Fibroblast of peridontal ligament (primary cell): ENCODE measurements at regions not wholly inside any gene's neighbourhood (a gene's known extent, or its start where the extent isn't known, plus 50 kb on each side); places are given as distances from the start of the nearest gene placed in this dataset.

Experiments used
- DNase-seq: peaks from one replicate; pipeline ENCODE4 v3.0.0-alpha.2; 2010; ENCODE audit errors: extremely low read depth

DNA sequence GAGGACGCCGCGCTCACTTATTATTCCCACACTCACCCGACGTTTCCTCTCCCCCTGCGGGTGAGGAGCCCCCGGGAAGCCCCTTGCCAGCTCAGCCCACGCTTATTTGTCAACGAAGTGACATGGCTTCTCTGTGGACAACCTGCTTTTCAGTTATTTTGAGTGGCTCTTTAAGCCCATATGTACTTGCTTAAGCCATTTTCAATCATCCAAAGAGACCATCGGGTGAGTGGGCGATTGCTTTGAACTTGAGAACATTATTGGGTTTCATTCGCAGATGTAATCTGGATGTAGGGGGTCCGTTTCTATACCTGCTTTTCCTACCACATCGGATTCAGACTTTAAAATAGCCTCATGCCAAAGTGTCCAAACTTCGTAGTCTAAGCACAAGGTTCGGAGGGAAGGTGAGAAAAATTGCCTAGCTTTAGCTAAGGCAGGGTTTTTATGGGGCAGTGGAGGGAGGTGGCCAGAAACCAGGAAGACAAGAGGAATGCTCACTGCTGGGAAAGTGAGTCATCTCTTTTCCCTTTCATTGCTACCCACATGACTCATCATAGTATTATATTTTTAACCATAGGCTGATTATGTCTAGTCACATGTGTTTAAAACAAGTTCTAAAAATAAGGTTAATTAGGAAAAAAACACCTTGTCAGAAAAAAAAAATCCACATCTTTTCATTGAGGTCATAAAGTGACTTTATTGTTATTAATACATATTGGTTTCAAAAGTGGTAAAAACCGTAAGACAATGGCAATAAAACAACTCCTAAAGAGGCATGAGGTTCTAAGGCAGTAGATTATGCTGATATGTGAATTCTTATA, 773.1 kb upstream of the NR2F2 start:
- DNase-seq: peak; percentile 91

DNA sequence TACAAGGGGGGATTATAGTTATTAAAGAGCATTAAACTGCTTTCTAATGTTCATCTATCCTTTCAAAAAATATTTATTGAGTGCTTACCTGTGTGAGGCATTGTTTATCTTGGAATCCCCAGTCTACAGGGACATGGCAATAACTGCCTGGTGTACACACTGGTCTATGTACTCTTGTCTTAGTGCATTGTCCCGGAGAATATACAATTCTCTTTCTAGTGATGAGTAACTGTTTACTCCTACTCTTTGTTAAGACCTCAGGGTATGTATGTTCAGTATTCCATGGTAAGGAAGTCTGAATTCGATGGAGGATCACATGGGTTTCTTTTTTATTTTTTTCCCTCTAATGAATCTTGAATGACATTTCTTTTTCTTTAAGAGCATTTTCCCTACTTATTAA, 772.4 kb upstream of the NR2F2 start:
- peak; percentile 8 for DNase-seq

DNA sequence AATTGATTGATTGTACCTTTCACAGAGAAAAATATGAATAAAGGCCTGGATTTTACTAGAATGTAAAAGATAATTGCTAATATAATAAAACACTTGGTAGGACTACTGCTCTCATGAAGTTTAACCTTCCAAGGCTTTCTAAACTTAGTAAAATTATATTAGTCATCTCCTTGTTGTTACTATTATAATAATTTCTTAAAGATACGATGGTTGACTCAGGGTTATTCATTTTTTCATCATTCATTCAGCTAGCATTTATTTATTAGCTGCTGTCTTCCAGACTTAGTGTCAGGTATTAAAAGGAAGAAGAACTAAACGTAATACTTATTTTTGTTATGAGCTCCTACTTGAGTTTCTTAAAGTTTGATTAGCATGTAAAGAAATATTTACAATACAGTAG, 771.6 kb upstream of the NR2F2 start:
- no peak for DNase-seq

DNA sequence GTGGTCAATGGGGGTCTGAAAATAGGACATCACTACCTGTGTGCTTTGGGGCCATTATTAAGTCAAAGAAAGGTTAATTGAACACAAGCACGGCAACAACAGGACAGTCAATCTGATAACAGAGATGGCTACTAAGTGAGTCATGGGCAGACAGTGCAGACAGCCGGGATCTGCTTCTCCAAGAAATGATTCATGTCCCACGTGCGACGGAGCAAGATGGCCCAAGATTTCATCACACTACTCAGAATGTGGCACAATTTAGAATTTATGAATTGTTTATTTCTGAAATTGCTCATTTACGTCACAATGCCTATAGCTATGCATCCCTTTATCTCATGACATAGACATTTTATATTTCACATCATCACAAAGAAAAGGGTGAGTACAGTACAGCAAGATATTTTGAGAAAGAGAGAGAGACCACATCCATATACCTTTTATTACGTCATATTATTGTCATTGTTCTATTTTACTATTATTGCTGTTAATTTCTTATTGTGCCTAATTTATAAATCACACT, 770.6 kb upstream of the NR2F2 start:
- peak; percentile 86 for DNase-seq

DNA sequence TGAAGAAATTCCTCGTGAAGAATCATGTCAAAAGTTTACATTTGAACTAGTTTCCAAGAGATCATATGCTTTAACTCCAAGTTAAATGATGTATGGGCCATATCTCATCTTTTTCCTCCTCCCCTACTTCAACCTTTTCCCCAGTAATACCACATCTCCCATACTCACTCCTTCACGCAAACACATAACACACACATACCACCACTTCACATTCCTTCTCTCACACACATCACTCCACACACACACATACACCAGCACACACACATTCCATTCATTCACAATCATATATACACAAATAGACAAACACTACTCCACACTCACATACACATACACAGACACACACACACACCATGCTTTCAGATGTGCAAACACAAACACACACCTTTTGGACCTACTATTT, 769.0 kb upstream of the NR2F2 start:
- peak; percentile 8 for DNase-seq

DNA sequence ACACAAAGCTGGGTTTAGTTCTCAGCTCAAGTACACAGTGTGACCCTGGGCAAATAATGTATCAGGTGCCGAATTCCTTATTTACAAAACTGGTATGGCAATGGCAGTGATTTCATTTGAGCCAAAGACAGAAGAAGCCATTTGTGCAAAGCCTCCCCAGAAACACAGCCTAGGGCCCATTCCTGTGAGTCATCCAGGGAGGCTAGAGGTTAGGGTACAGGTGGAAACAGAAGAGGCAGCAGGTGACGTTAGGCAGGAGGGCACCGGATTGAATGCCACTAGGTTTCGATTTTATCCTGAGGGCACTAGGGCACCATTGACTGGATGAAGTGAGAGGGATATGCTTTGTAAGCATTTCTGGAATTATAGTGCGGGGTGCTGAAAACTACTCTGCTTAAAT, 766.9 kb upstream of the NR2F2 start:
- DNase-seq: no peak

DNA sequence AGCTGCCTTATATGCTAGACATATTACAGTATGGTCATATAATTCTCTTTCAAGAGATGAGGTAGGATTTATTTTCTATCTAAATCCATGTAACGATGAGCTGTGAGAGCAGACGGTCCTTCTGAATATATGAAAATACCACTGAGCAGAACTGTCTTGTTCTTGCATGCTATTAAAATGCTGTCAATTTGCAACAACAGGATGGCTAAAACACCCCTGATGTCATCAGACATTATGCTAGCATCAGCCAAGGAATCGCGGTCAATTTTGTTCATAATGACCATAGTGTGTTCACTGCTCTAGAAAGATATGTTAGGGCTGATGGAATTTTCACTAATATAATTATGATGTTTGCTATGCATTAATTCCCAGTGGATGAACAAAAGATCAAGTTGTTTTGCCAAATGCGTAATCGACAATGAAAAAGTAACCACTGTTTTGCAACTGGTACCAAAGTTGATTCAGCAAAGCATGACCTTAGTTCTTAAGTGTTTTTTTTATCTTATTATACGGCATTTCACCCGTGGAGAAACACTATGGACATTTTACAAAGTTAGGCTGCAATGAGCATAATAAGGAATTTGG, 765.4 kb upstream of the NR2F2 start:
- DNase-seq: no peak

DNA sequence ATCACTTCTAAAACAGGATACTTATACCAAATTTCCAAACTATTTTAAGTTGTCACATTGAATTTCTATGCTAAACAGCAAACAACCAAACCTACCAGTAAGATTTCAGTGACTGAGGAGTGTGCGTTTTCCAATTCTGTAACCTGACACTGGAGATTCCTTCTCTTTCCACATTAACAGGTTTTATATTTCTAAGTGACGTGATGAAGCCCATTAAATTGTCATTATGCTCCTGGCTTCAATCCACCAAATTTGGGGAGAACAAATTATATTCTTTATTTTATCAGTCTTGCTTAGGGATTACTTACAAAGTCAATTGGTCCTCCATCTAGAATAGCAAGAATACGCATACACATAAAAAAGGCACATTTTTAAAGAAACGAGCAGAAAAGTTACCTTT, 764.8 kb upstream of the NR2F2 start:
- no peak for DNase-seq

DNA sequence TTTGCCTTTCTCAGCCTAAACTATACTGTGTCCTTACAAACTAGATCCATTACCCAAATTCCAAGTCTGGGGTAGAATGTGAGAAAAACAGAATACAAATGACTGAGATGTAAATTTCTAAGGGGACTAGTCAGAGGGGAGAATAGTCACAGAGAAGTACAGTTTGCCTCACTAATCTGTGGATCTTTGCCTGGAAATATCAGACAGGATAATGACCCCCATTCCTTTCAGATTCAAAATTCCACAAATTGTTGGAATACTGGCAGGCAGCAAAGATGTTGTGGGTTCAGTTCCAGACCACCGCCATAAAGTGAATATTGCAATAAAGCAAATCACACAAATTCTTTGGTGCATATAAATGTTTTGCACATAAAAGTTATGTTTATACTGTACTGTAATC, 762.8 kb upstream of the NR2F2 start:
- DNase-seq: peak; percentile 15

DNA sequence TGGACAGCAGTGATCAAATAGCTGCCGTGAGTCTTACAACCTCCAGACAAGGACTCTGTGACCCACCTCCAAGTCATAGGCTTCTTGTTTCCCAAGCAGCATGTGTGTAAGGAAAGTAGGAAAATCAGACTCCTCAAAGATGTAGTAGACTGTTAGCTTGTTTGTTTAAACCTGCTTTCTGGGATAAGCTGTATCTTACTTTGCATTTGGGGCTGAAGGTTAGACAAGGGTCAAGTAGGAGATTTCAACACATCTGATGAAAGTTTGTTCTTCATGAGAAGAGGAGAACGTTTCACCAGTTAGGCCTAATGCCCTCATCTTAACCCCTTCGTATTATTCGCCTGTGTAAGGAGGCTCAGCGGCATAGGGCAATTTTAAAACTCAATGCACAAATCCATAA, 756.4 kb upstream of the NR2F2 start:
- no peak for DNase-seq

DNA sequence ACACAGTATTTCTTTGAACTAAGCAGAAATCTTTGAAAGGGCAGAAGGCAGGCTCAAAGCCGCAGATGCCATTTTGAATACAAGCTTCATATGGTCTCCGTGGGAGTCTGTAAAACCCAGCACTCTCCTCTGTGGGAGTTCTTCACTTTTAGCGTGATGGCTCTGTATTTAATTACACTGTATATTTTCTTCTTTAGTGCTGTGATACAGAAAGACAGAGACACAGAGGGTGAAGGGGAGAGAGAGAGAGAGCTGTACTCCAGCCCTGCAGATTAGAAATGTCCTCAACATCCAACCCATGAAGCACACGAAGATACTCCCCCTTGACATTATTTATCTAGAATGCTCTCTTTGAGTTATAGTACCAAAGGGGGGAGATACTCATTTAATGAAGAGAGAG, 752.6 kb upstream of the NR2F2 start:
- DNase-seq: no peak

DNA sequence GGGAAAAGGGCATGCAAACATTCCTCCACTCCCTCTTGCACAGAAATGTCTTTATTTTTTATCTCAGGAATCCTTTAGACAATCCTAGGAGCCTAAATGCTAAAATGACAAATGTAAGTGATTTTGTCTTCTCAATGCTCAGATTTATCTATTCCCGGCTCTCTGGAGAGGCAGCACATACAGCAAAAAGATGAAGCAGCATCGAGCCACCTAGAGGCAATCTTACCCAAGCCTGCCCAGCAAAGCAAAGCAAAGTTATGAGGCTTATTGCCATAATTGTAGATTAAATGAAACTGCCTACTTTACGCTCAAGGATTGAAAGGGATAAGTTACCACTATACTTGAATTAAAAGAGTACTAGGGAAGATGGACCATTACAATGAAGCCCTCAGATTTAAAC, 750.4 kb upstream of the NR2F2 start:
- no peak for DNase-seq

DNA sequence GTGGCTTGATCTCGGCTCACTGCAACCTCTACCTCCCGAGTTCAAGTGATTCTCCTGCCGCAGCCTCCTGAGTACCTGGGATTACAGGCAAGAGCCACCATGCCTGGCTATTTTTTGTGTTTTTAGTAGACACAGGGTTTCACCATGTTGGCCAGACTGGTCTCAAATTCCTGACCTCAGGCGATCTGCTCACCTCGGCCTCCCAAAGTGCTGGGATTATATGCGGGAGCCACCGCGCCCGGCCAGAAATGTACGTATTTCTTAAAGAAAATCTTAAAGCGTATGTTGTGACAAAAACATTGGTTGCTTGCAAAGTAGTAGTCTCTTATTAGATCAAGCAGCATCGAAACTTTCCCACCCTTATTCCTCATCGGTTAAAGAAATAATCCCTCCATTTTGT, 748.9 kb upstream of the NR2F2 start:
- DNase-seq: no peak

DNA sequence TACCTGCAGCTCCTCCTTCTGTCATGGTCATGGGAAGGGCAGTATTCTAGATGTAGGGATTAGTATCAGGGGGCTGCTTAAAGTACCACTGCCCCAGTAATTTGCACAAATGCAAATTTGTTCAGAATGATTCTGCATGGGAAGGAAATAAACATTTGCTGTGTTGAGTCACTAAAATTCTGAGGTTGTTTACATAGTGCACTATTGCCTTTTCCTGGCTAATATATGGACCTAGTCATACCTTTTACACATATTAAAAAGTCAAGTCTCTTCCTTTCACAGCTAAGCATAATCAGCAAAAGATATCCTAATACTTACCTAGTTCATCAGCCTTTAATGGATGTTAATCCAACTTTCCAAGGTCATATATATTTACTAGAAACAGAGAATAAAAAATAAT, 746.4 kb upstream of the NR2F2 start:
- no peak for DNase-seq

DNA sequence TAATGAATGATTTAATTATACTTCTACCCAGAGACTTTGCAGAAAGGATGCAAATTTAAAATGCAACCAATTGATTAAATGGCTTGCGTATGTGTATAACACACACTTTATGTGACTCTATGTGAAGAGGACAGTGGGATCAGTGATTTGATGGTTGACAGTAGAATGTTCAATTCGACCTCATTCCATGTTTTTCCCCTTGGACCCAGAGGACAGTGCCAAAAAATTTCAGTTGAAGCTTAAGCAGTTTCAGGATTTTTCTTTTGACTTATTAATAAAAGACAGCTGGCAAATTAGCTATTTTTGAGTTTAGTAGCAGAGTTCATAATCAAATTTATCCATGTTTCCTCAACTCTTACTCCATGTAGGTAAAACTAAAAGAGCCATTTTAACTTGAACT, 742.4 kb upstream of the NR2F2 start:
- no peak for DNase-seq

DNA sequence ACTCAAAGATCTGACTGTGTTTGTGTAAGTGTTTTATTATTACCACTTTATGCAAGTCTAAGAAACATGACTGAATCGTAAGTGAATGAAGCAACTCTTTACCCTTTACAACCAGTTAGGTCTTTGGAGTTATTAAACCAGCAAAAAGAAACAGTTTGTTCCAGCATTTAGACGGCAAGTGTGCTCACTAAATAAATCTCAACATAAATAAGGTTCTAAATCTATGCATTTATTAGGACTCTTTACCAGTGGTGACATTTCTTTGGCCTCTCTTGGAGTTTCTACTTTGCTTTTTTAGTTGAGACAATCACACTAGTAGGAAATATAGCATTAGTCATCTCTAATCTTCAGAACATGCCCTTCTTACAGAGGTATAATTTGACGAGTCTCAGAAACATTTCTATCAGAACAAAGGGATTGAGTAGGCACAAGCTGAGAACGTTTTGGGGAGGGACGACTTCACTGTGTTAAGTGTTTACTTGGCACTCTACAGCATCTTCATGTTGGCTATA, 739.9 kb upstream of the NR2F2 start:
- peak; percentile 4 for DNase-seq

DNA sequence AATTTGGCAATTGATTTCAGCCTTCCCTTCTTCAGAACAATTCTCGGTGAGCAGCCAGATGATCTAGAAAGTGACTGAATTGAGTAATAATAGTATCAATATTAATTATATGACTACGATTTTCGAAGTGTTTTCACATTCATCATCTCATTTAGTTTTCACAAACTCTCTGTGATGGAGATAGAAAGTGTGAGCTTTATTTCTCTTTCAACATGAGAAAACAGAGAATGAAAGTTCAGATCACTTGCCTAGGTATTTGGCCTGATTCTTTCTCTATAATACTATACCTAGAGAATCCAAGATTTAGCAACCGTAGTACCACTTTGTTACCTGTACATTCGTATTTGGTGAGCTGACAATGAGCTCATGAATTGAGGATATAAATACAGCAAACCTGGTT, 739.2 kb upstream of the NR2F2 start:
- no peak for DNase-seq

DNA sequence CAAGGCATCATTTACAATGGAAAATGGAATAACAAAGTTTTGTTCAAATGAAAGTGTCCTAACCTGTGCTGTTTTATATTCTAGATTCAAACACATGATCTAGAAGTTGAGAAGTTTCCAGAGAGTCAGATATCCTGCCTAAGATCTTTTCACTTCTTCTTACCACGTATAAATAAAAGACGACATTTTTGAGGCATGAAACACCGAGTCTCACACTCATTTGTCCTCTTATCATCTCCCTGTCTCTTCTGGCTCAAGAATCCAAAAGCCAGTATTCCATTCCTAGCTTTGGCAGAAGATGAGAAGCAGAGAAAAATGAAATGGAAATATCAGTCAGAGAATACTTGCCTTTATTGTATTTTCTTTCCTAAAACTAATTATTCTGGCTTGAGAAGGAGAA, 738.6 kb upstream of the NR2F2 start:
- DNase-seq: no peak

DNA sequence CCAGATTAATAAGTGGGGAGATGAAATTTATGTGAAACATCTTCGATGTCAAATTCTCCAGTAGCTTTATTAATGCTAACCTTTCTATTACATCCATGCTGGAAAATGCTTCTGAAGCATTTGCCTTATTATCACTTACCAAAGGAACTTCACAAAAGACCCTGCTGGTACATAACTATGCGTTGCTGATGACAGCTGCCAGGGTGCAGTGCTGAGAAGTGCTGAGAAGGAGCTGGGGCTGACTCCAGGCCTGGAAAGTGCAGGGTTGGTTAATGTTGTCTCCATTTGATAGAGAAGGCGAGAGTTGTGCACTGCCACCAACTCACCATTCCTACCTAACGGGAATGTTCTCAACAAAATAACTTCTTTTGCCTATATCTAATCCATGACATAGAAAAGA, 736.0 kb upstream of the NR2F2 start:
- no peak for DNase-seq

DNA sequence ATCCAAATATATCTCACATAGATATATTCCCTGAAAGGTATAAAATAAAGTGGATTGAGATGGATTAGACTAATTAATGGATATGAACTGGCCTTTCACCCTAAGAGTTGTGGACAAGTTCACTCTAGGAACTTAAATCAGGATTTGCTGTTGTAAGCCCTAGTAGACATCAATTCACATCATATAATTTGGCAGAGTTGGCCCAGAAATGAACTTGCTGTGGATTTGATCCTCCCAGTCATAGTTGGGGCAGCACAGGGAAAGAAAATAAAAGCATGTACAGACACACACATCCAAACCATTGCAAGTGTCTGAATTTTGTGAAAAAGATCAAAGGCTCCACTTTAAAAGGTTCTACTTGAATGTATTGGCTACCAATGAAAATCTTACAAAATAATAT, 734.7 kb upstream of the NR2F2 start:
- DNase-seq: no peak

DNA sequence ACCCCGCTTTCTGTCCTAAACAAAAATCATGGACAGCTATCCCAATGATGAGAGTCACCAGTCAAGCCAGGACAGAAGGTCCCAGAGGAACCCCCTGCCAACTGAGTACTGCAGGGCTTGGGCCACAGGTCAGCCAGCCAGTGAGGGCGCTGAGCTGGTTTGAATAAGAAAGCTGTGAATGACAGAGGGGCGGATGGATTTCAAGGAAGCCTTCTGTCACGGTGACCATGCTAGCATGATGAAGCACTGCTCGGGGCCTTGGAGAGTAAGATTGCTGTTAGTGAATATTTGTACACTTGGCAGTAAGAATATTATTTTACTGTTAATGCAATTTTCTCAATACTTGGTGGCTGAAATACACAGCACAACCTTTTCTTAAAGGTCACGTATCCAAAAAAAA, 734.0 kb upstream of the NR2F2 start:
- DNase-seq: no peak

DNA sequence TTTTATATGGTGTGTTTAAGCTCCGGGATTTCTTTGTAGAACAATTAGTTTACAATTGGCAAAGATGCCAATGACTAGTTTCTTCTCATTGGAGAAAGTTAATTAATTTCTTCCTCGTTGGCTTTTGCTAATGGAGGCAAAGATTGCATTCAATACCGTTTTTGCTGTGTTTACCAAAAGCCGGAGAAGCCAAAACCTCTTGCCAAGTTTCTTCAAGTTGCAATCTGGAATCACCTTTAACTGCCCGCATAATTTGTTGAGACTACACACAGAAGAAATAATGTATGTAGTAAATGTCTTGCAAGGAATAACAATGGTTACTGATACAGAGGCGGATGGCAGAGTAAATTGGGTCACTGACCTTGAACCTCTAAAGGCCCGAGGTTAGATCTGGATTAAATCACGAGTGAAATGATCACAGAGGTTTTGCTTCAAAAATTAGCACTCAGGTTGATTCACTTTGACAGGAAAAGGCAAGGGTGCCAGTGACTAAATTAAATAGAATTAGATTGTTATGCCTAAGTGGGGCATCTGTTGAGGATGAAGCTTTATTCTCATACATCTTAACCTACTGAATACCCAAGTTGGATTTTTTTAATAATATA, 732.1 kb upstream of the NR2F2 start:
- no peak for DNase-seq

DNA sequence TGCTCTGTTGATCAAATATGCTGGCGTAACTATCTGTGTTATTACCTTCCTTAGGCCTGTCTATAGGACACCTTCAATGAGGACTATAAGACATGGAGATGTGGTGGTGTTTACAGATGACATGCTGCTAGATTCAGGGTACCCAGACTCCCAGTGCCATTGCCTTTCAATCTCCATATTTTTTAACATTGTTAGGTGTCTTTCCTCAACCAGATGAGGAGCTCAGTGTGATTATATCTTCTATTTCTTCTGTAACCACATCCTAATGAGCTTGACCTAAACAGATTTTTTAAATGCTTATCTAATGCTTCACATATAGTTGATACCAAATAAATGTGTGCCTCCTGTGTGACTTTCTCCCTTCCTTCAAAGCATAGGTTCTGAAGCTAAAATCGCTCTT, 730.1 kb upstream of the NR2F2 start:
- no peak for DNase-seq
